HL-60 (cell line): ENCODE measurements at regions not wholly inside any gene's neighbourhood (a gene's known extent, or its start where the extent isn't known, plus 50 kb on each side); places are given as distances from the start of the nearest gene placed in this dataset.

ENCODE experiments used
- DNase-seq, 2 experiments: peaks; one replicate each; pipeline ENCODE4 v3.0.0-alpha.2; 2010 to 2020; ENCODE audit warnings: low read depth in 1 of 2, low spot score in 1 of 2
- H3K27ac ChIP-seq: fragments of 250-450 bp; sonication (Bioruptor Pico); replicated peaks from 2 replicates; pipeline ENCODE4 v1.5.1; 2020; ENCODE audit warnings: mild to moderate bottlenecking, moderate library complexity
- H3K27me3 ChIP-seq: fragments of 250-450 bp; sonication (Bioruptor Pico); 2 replicates; pipeline ENCODE4 v1.5.1; 2021; ENCODE audit warnings: mild to moderate bottlenecking, moderate library complexity; ENCODE audit not compliant: insufficient read depth, poor library complexity, severe bottlenecking
- H3K4me3 ChIP-seq: replicated peaks from 2 replicates; pipeline ENCODE4 v1.5.1; 2011; ENCODE audit warnings: mild to moderate bottlenecking, control low read depth, low read length; ENCODE audit not compliant: insufficient read depth
- CTCF ChIP-seq: IDR thresholded peaks from one replicate; pipeline ENCODE4 v1.5.1; 2011; ENCODE audit warnings: low read length, control low read depth, inconsistent platforms; ENCODE audit not compliant: insufficient read depth
- GABPA ChIP-seq: IDR thresholded peaks from 2 replicates; pipeline ENCODE4 v1.6.1; 2012; ENCODE audit warnings: low read depth
- POLR2AphosphoS5 ChIP-seq: IDR thresholded peaks from 2 replicates; pipeline ENCODE4 v1.6.1; 2012; ENCODE audit warnings: low read depth
- REST ChIP-seq: IDR thresholded peaks from 2 replicates; pipeline ENCODE4 v1.6.1; 2012; ENCODE audit warnings: low read depth; ENCODE audit not compliant: insufficient replicate concordance
- SPI1 ChIP-seq: IDR thresholded peaks from 2 replicates; pipeline ENCODE4 v1.6.1; 2012; ENCODE audit warnings: low read depth, mild to moderate bottlenecking, borderline replicate concordance

GRCh38 chr7:130919316-130920103, 185.5 kb upstream of the KLF14 start:
- Histone ChIP-seq H3K27ac (no peak overlapping the region), H3K4me3 (no peak overlapping the region), H3K27me3 (no peaks in the 10 kb centered on the region)
- DNase-seq, result no peak
- TF ChIP-seq SPI1, result no peak
- TF ChIP-seq GABPA, result no peak
- TF ChIP-seq REST, result no peak
- no peak for TF ChIP-seq POLR2AphosphoS5
- TF ChIP-seq CTCF, result no peak

- TF ChIP-seq REST, result no peak
- no peak for TF ChIP-seq GABPA
- TF ChIP-seq CTCF, result no peak
- no peak for TF ChIP-seq SPI1
- no peak for TF ChIP-seq POLR2AphosphoS5
- no peak overlapping the region for H3K27ac ChIP-seq
Measured at GRCh38 chr7:130920122-130920521, 186.1 kb upstream of the KLF14 start.

GRCh38 chr7:130921391-130922180, 187.6 kb upstream of the KLF14 start:
- no peak overlapping the region for H3K27ac ChIP-seq
- no peak for DNase-seq
- no peak overlapping the region for H3K4me3 ChIP-seq
- no peaks in the 10 kb centered on the region for H3K27me3 ChIP-seq
- no peak for TF ChIP-seq POLR2AphosphoS5
- TF ChIP-seq SPI1, result no peak
- no peak for TF ChIP-seq GABPA
- no peak for TF ChIP-seq CTCF
- TF ChIP-seq REST, result no peak

More at GRCh38 chr7:130920122-130920521, 186.1 kb upstream of the KLF14 start:
- DNase-seq, result no peak
- H3K27me3 ChIP-seq, result no peaks in the 10 kb centered on the region
- no peak overlapping the region for H3K4me3 ChIP-seq
